ENCODE measurements at regions not wholly inside any gene's neighbourhood (a gene's known extent, or its start where the extent isn't known, plus 50 kb on each side); places are given as distances from the start of the nearest gene placed in this dataset.

- intact Hi-C loops (cut with DNase I), result no loop called here
- no peak overlapping the region for H3K27ac ChIP-seq
- 92 to 96% methylated on average over 1 of the region's 1 CpG for whole genome bisulfite sequencing, 2 donors
- no peaks in the 10 kb centered on the region for H3K9me3 ChIP-seq
- H3K36me3 ChIP-seq, result no peaks in the 10 kb centered on the region
- no peak for DNase-seq
- no peak for TF ChIP-seq POLR2A (IDR thresholded peaks at IDR 0.05)
- TF ChIP-seq CTCF (IDR thresholded peaks at IDR 0.05), result no peak
- no peak for TF ChIP-seq POLR2AphosphoS5 (IDR thresholded peaks at IDR 0.05)
- no peak for TF ChIP-seq EP300 (IDR thresholded peaks at IDR 0.05)
- no peaks in the 10 kb centered on the region for H3K4me1 ChIP-seq
- H3K27me3 ChIP-seq, result no peaks in the 10 kb centered on the region
- H3K4me3 ChIP-seq, result no peak overlapping the region
Measured at GRCh38 chr13:54489359-54489758, 1460.7 kb downstream of the OLFM4 start.

GRCh38 chr13:54492995-54493394 lies 1464.4 kb downstream of the OLFM4 start:
- Histone ChIP-seq H3K27ac (no peak overlapping the region), H3K4me1 (no peaks in the 10 kb centered on the region), H3K36me3 (no peaks in the 10 kb centered on the region), H3K4me3 (no peak overlapping the region), H3K27me3 (no peaks in the 10 kb centered on the region), H3K9me3 (no peaks in the 10 kb centered on the region)
- intact Hi-C loops (cut with DNase I), result no loop called here
- WGBS, 2 donors, result 68 to 84% methylated on average over 3 of the region's 3 CpGs
- DNase-seq, result no peak
- TF ChIP-seq EP300 (IDR thresholded peaks at IDR 0.05), result no peak
- no peak for TF ChIP-seq POLR2A (IDR thresholded peaks at IDR 0.05)
- TF ChIP-seq CTCF (IDR thresholded peaks at IDR 0.05), result no peak
- no peak for TF ChIP-seq POLR2AphosphoS5 (IDR thresholded peaks at IDR 0.05)

- no peak for DNase-seq
- TF ChIP-seq EP300 (IDR thresholded peaks at IDR 0.05), result no peak
- no peak for TF ChIP-seq CTCF (IDR thresholded peaks at IDR 0.05)
- no peak for TF ChIP-seq POLR2AphosphoS5 (IDR thresholded peaks at IDR 0.05)
- TF ChIP-seq POLR2A (IDR thresholded peaks at IDR 0.05), result no peak
- no peaks in the 10 kb centered on the region for H3K36me3 ChIP-seq
- H3K27me3 ChIP-seq, result no peaks in the 10 kb centered on the region
- no peaks in the 10 kb centered on the region for H3K4me1 ChIP-seq
- no peak overlapping the region for H3K27ac ChIP-seq
- H3K9me3 ChIP-seq, result no peaks in the 10 kb centered on the region
- 76 to 78% methylated on average over 5 of the region's 5 CpGs for WGBS, 2 donors
- no peak overlapping the region for H3K4me3 ChIP-seq
- intact Hi-C loops (cut with DNase I), result no loop called here
Measured at GRCh38 chr13:54511366-54511765, 1482.8 kb downstream of the OLFM4 start.

- no peak for TF ChIP-seq CTCF (IDR thresholded peaks at IDR 0.05)
- no peak for TF ChIP-seq POLR2AphosphoS5 (IDR thresholded peaks at IDR 0.05)
- no peak for TF ChIP-seq EP300 (IDR thresholded peaks at IDR 0.05)
- no peak for DNase-seq
- H3K9me3 ChIP-seq, result no peaks in the 10 kb centered on the region
- no peaks in the 10 kb centered on the region for H3K36me3 ChIP-seq
- intact Hi-C loops (cut with DNase I), result no loop called here
- H3K27me3 ChIP-seq, result no peaks in the 10 kb centered on the region
- no peak overlapping the region for H3K27ac ChIP-seq
- H3K4me3 ChIP-seq, result no peak overlapping the region
- H3K4me1 ChIP-seq, result no peaks in the 10 kb centered on the region
- 34 to 47% methylated on average over 1 of the region's 1 CpG for WGBS, 2 donors
Measured at GRCh38 chr13:54513254-54513653, 1484.6 kb downstream of the OLFM4 start.

GRCh38 chr13:54536112-54536511 lies 1507.5 kb downstream of the OLFM4 start:
- no peak for TF ChIP-seq CTCF (IDR thresholded peaks at IDR 0.05)
- no peak for TF ChIP-seq POLR2AphosphoS5 (IDR thresholded peaks at IDR 0.05)
- TF ChIP-seq POLR2A (IDR thresholded peaks at IDR 0.05), result no peak
- no peak for TF ChIP-seq EP300 (IDR thresholded peaks at IDR 0.05)
- Histone ChIP-seq H3K27ac (no peak overlapping the region), H3K36me3 (no peaks in the 10 kb centered on the region), H3K4me3 (no peak overlapping the region), H3K27me3 (no peaks in the 10 kb centered on the region), H3K9me3 (no peaks in the 10 kb centered on the region), H3K4me1 (no peaks in the 10 kb centered on the region)
- 43 to 62% methylated on average over 3 of the region's 3 CpGs for WGBS, 2 donors
- intact Hi-C loops (cut with DNase I), result no loop called here
- no peak for DNase-seq

Measured in sigmoid colon (tissue), 6 donors.